Epithelial cell of proximal tubule (primary cell): ENCODE measurements at regions not wholly inside any gene's neighbourhood (a gene's known extent, or its start where the extent isn't known, plus 50 kb on each side); places are given as distances from the start of the nearest gene placed in this dataset.
A peak's percentile ranks its signal among the peaks of the same experiment; 100 is the strongest.
"Not testable (repeated sequence)": the region's sequence is repeated elsewhere in the genome, so short reads cannot be mapped to it uniquely, and the experiment has no call there.

Source experiments
- DNase-seq: peaks from one replicate; pipeline ENCODE4 v3.0.0-alpha.2; 2011; ENCODE audit warnings: low read depth
- H3K4me3 ChIP-seq: 2 replicates; pipeline ENCODE4 v1.5.1; 2011; ENCODE audit warnings: low read depth, mild to moderate bottlenecking, low read length
- CTCF ChIP-seq: conservative IDR thresholded peaks from 2 replicates; pipeline ENCODE4 v1.5.1; 2012; ENCODE audit warnings: low read depth, mild to moderate bottlenecking, low read length

DNA sequence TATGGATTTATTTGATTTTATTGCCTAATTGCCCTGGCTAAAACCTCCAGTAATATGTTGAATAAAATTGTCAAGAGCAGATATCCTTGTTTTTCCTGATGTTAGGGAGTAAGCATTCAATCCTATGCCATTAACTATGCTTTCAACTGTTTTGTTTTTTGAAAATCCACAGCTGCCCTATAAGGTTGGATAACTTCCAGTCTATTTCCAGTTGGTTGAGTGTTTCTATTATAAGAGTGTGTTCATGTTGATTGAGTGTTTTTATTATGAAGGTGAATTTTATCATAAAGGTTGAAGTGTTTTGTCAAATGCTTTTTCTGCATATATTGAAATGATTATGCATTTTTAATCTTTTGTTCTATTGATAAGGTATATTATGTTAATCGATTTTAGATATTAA, 149.9 kb upstream of the SCN7A start:
- no peak for DNase-seq

GRCh38 chr2:166641516-166641915, 147.5 kb upstream of the SCN7A start:
- H3K4me3 ChIP-seq, DNase-seq: not testable (repeated sequence)

More for the DNA sequence above, 149.9 kb upstream of the SCN7A start:
- TF ChIP-seq CTCF, result no peak
- H3K4me3 ChIP-seq, result no peak overlapping the region

DNA sequence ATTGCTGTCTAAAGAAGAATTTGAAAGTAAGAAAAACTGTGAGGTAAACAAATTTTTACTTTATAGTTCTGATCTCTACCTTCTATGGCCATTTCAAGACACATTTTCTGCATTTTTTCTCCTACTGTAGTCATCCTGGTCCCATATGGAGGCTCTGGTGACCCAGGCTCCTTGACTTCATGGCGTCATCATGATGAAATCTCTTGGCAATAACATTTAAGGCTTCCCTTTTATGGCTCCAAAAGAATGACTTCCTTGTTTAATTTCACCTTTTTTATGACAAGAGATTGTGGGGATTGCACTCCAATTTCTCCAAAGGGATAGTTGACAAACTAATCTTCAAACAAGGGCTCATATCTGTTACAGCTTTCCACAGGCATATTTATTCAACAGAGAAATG, 143.0 kb upstream of the SCN7A start:
- no peak for TF ChIP-seq CTCF
- DNase-seq, result no peak
- H3K4me3 ChIP-seq, result no peak overlapping the region

- H3K4me3 ChIP-seq, result no peak overlapping the region
- no peak for DNase-seq
- TF ChIP-seq CTCF, result no peak
These were observed 140.7 kb upstream of the SCN7A start for GRCh38 chr2:166634706-166635105.

- peak; percentile 82 for DNase-seq
- TF ChIP-seq CTCF, result no peak
- H3K4me3 ChIP-seq, result no peak overlapping the region
These were observed 138.6 kb upstream of the SCN7A start for GRCh38 chr2:166632616-166633015.

DNA sequence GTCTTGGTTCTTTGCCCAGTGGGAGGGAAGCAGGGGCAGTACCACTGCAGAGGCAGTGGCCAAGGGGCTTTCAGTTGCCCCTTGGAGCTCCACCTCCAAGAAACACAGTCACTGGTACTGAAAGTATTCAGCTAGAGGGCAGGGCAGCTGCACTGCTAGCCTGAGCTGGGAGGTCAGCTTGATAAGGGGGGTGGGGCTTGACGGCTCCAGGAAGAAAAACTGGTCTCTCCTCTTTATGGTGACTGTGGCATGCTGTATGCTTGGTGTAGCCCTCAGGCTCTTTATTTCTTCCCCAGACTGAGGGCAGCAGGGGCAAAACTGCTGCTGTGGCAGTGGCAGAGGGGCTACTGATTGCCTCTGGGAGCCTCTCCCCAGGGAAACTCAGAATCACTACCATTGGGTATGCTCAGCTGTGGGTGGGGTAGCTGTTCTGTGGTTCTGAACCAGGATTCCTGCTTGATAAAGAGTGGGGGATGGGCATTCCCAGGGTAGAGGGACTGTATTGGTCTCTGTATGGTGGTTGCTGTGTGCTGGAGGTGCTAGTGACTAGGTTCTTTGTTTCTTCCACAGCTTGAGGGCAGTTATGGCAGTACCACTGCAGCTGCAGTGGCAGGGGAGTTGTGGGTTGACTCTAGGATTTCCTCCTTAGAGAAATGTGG, 134.6 kb upstream of the SCN7A start:
- DNase-seq, result no peak
- no peak overlapping the region for H3K4me3 ChIP-seq
- no peak for TF ChIP-seq CTCF

- DNase-seq, result no peak
- TF ChIP-seq CTCF, result peak; percentile 24
- no peak overlapping the region for H3K4me3 ChIP-seq
These were observed 133.8 kb upstream of the SCN7A start for GRCh38 chr2:166627893-166628292.
